MM.1S (cell line): ENCODE measurements at regions not wholly inside any gene's neighbourhood (a gene's known extent, or its start where the extent isn't known, plus 50 kb on each side); places are given as distances from the start of the nearest gene placed in this dataset.

Experiments used
- DNase-seq: peaks from one replicate; pipeline ENCODE4 v3.0.0-alpha.2; 2015
- H2AFZ ChIP-seq: fragments of 300-600 bp; sonication (generic); 2 replicates; pipeline ENCODE4 v1.6.0; 2016; ENCODE audit warnings: antibody characterized with exemption, low read length
- H3F3A ChIP-seq: fragments of 300-600 bp; sonication (generic); 2 replicates; pipeline ENCODE4 v1.6.1; 2016; ENCODE audit warnings: mild to moderate bottlenecking, antibody characterized with exemption, low read length, moderate library complexity, mixed read lengths; ENCODE audit not compliant: insufficient read depth
- H3K27ac ChIP-seq: fragments of 300-600 bp; sonication (generic); 2 replicates; pipeline ENCODE4 v1.5.1; 2016; ENCODE audit warnings: mild to moderate bottlenecking, low read length
- H3K27me3 ChIP-seq: fragments of 300-600 bp; sonication (generic); replicated peaks from 2 replicates; pipeline ENCODE4 v1.6.0; 2016; ENCODE audit warnings: low read length; ENCODE audit not compliant: insufficient read depth
- H3K36me3 ChIP-seq: fragments of 300-600 bp; sonication (generic); replicated peaks from 2 replicates; pipeline ENCODE4 v1.6.1; 2016; ENCODE audit warnings: mild to moderate bottlenecking, low read length, mixed read lengths; ENCODE audit not compliant: insufficient read depth
- H3K4me1 ChIP-seq: fragments of 300-600 bp; sonication (generic); 2 replicates; pipeline ENCODE4 v1.6.1; 2016; ENCODE audit warnings: low read length, mixed read lengths
- H3K4me2 ChIP-seq: fragments of 300-600 bp; sonication (generic); 2 replicates; pipeline ENCODE4 v1.6.0; 2016; ENCODE audit warnings: low read depth, low read length
- H3K4me3 ChIP-seq: fragments of 300-600 bp; sonication (generic); 2 replicates; pipeline ENCODE4 v1.5.1; 2016; ENCODE audit warnings: low read length, mixed read lengths
- H3K79me2 ChIP-seq: fragments of 300-600 bp; sonication (generic); 2 replicates; pipeline ENCODE4 v1.6.1; 2016; ENCODE audit warnings: mixed run types, low read length, mixed read lengths
- H3K9ac ChIP-seq: fragments of 300-600 bp; sonication (generic); 2 replicates; pipeline ENCODE4 v1.6.1; 2016; ENCODE audit warnings: low read length, mixed read lengths
- H3K9me2 ChIP-seq: fragments of 300-600 bp; sonication (generic); replicated peaks from 2 replicates; pipeline ENCODE4 v1.6.1; 2016; ENCODE audit warnings: mild to moderate bottlenecking, low read length, mixed read lengths; ENCODE audit not compliant: insufficient read depth
- H3K9me3 ChIP-seq: fragments of 300-600 bp; sonication (generic); replicated peaks from 2 replicates; pipeline ENCODE4 v1.6.1; 2016; ENCODE audit warnings: mild to moderate bottlenecking, low read length, mixed read lengths; ENCODE audit not compliant: insufficient read depth
- H4K20me1 ChIP-seq: fragments of 300-600 bp; sonication (generic); 2 replicates; pipeline ENCODE4 v1.6.1; 2016; ENCODE audit warnings: mild to moderate bottlenecking, low read length, moderate library complexity, mixed read lengths; ENCODE audit not compliant: insufficient read depth
- EZH2 ChIP-seq: fragments of 300-600 bp; sonication (generic); optimal IDR thresholded peaks from 2 replicates; pipeline ENCODE3; 2017; ENCODE audit warnings: low read depth, mild to moderate bottlenecking, antibody characterized with exemption, low read length, mixed read lengths
- EZH2phosphoT487 ChIP-seq: fragments of 300-600 bp; sonication (generic); IDR thresholded peaks from 2 replicates; pipeline ENCODE4 v1.6.1; 2018; ENCODE audit warnings: antibody characterized with exemption, low read length
- TF ChIP-seq, protein P1 (sequence below): fragments of 300-600 bp; sonication (generic); IDR thresholded peaks from 2 replicates; pipeline ENCODE4 v1.5.1; 2016; ENCODE audit warnings: antibody characterized with exemption, low read length, mixed read lengths

DNA sequence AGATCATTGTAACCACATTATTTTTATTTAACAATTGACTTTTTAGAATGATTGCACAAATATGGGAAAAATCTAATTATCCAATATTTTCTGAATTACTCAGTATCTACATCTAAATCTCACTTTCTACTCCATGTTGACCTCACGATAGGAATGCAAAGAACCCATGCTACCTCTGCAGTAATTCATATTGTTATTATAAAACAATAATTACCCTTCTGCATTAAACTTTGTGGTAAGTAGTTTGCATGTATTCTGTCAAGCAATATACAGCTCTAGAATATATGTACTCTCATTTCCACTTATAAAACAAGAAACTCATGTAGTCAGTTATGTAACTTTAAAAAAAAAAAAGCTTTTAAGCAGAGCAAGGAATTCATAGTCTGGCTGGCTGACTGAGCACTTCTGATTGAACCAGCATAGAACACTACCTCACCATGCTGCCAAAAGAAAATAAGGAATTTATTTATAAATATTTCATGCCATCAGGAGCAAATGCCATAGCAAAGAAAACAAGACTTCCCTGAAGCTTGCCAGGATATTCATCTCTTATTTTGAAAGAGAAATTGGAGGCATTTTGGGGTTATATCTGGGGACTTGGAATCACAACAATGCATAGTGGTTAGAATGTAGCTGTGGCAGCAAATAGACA, 895.7 kb downstream of the XPNPEP1 start:
- no peaks in the 10 kb centered on the region for H3F3A ChIP-seq
- no peaks in the 10 kb centered on the region for H3K36me3 ChIP-seq
- H3K79me2 ChIP-seq, result no peaks in the 10 kb centered on the region
- no peaks in the 10 kb centered on the region for H3K27me3 ChIP-seq
- no peak overlapping the region for H3K27ac ChIP-seq
- H2AFZ ChIP-seq, result no peak overlapping the region
- TF ChIP-seq, protein P1, sequence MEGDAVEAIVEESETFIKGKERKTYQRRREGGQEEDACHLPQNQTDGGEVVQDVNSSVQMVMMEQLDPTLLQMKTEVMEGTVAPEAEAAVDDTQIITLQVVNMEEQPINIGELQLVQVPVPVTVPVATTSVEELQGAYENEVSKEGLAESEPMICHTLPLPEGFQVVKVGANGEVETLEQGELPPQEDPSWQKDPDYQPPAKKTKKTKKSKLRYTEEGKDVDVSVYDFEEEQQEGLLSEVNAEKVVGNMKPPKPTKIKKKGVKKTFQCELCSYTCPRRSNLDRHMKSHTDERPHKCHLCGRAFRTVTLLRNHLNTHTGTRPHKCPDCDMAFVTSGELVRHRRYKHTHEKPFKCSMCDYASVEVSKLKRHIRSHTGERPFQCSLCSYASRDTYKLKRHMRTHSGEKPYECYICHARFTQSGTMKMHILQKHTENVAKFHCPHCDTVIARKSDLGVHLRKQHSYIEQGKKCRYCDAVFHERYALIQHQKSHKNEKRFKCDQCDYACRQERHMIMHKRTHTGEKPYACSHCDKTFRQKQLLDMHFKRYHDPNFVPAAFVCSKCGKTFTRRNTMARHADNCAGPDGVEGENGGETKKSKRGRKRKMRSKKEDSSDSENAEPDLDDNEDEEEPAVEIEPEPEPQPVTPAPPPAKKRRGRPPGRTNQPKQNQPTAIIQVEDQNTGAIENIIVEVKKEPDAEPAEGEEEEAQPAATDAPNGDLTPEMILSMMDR, result no peak
- no peak for TF ChIP-seq EZH2phosphoT487
- no peak for TF ChIP-seq EZH2
- no peaks in the 10 kb centered on the region for H3K9me3 ChIP-seq
- H3K9ac ChIP-seq, result no peak overlapping the region
- H3K4me2 ChIP-seq, result no peak overlapping the region
- H4K20me1 ChIP-seq, result no peaks in the 10 kb centered on the region
- H3K4me1 ChIP-seq, result no peaks in the 10 kb centered on the region
- no peak for DNase-seq
- H3K4me3 ChIP-seq, result no peak overlapping the region
- H3K9me2 ChIP-seq, result no peaks in the 10 kb centered on the region

GRCh38 chr10:109025172-109025571, 898.1 kb downstream of the XPNPEP1 start:
- Histone ChIP-seq H3K27ac (no peak overlapping the region), H2AFZ (no peak overlapping the region), H3K4me3 (no peak overlapping the region), H3K27me3 (no peaks in the 10 kb centered on the region), H3K4me1 (no peaks in the 10 kb centered on the region), H3K9me3 (no peaks in the 10 kb centered on the region), H3K4me2 (no peak overlapping the region), H3K9ac (no peak overlapping the region), H3F3A (no peaks in the 10 kb centered on the region), H3K79me2 (no peaks in the 10 kb centered on the region), H3K36me3 (no peaks in the 10 kb centered on the region), H4K20me1 (no peaks in the 10 kb centered on the region), H3K9me2 (no peaks in the 10 kb centered on the region)
- no peak for DNase-seq
- TF ChIP-seq EZH2 (no peak), EZH2phosphoT487 (no peak)
- TF ChIP-seq, protein P1, result no peak

GRCh38 chr10:109022417-109023049, 900.8 kb downstream of the XPNPEP1 start:
- DNase-seq, result peak; percentile 21
- Histone ChIP-seq H3F3A (no peaks in the 10 kb centered on the region), H3K27ac (peak overlapping the region; percentile 22; the same call in 1 of the 2 replicates), H3K27me3 (no peaks in the 10 kb centered on the region), H3K9ac (no peak overlapping the region), H3K36me3 (no peaks in the 10 kb centered on the region), H3K4me2 (peak overlapping the region; percentile 35; the same call in 1 of the 2 replicates), H3K9me2 (no peaks in the 10 kb centered on the region), H3K4me1 (no peaks in the 10 kb centered on the region), H3K9me3 (no peaks in the 10 kb centered on the region), H2AFZ (peak overlapping the region; percentile 66; the same call in 1 of the 2 replicates), H3K79me2 (no peaks in the 10 kb centered on the region), H3K4me3 (no peak overlapping the region), H4K20me1 (no peaks in the 10 kb centered on the region)
- TF ChIP-seq EZH2phosphoT487 (no peak), EZH2 (no peak)
- TF ChIP-seq, protein P1, result no peak
